H9 (cell line): ENCODE measurements at regions not wholly inside any gene's neighbourhood (a gene's known extent, or its start where the extent isn't known, plus 50 kb on each side); places are given as distances from the start of the nearest gene placed in this dataset.

Source experiments
- DNase-seq: peaks from one replicate; pipeline ENCODE4 v3.0.0-alpha.2; 2017
- H2AFZ ChIP-seq: one replicate; pipeline ENCODE4 v1.6.1; 2013; ENCODE audit warnings: mild to moderate bottlenecking, low read length, control low read depth, moderate library complexity
- H2AK5ac ChIP-seq: 2 replicates; pipeline ENCODE4 v1.6.1; 2013; ENCODE audit warnings: low read length, control low read depth, mixed read lengths; ENCODE audit not compliant: insufficient read length
- H2BK120ac ChIP-seq: one replicate; pipeline ENCODE4 v1.6.1; 2013; ENCODE audit warnings: low read depth, mild to moderate bottlenecking, low read length, control low read depth, inconsistent platforms; ENCODE audit not compliant: poor library complexity, severe bottlenecking
- H2BK12ac ChIP-seq: 2 replicates; pipeline ENCODE4 v1.6.1; 2013; ENCODE audit warnings: low read length, control low read depth, mixed read lengths, low read depth; ENCODE audit not compliant: insufficient read length
- H2BK15ac ChIP-seq: 2 replicates; pipeline ENCODE4 v1.6.1; 2013; ENCODE audit warnings: low read depth, low read length, control low read depth
- H2BK20ac ChIP-seq: one replicate; pipeline ENCODE4 v1.6.1; 2013; ENCODE audit warnings: low read depth, mild to moderate bottlenecking, low read length, control low read depth, inconsistent platforms; ENCODE audit not compliant: poor library complexity, severe bottlenecking
- H2BK5ac ChIP-seq: 2 replicates; pipeline ENCODE4 v1.6.1; 2013; ENCODE audit warnings: low read length, control low read depth, mixed read lengths; ENCODE audit not compliant: insufficient read length
- H3K14ac ChIP-seq: 2 replicates; pipeline ENCODE4 v1.6.1; 2013; ENCODE audit warnings: low read length, control low read depth; ENCODE audit not compliant: insufficient read depth
- H3K18ac ChIP-seq: 2 replicates; pipeline ENCODE4 v1.6.1; 2013; ENCODE audit warnings: low read depth, mild to moderate bottlenecking, mixed read lengths, low read length, control low read depth; ENCODE audit not compliant: insufficient read length
- H3K23ac ChIP-seq: 2 replicates; pipeline ENCODE4 v1.6.1; 2013; ENCODE audit warnings: low read length, control low read depth, mixed read lengths, low read depth; ENCODE audit not compliant: insufficient read length
- H3K23me2 ChIP-seq: 2 replicates; pipeline ENCODE4 v1.6.1; 2013; ENCODE audit warnings: low read depth, mild to moderate bottlenecking, mixed read lengths, low read length, control low read depth; ENCODE audit not compliant: insufficient read length, poor library complexity, severe bottlenecking
- H3K27ac ChIP-seq: 2 replicates; pipeline ENCODE4 v1.5.1; 2013; ENCODE audit warnings: low read length, control low read depth, mixed read lengths, low read depth; ENCODE audit not compliant: insufficient read length
- H3K27me3 ChIP-seq: 2 replicates; pipeline ENCODE4 v1.6.1; 2013; ENCODE audit warnings: low read length, control low read depth, inconsistent platforms; ENCODE audit not compliant: insufficient read depth
- H3K4ac ChIP-seq: 2 replicates; pipeline ENCODE4 v1.6.1; 2013; ENCODE audit warnings: low read depth, mild to moderate bottlenecking, control low read depth, inconsistent platforms, low read length, moderate library complexity
- H3K4me1 ChIP-seq: 2 replicates; pipeline ENCODE4 v1.6.1; 2013; ENCODE audit warnings: low read length, control low read depth, inconsistent platforms; ENCODE audit not compliant: insufficient read depth
- H3K4me2 ChIP-seq: 2 replicates; pipeline ENCODE4 v1.6.1; 2013; ENCODE audit warnings: low read length, control low read depth, mixed read lengths; ENCODE audit not compliant: insufficient read length, insufficient read depth
- H3K56ac ChIP-seq: 2 replicates; pipeline ENCODE4 v1.6.1; 2013; ENCODE audit warnings: low read depth, mild to moderate bottlenecking, mixed read lengths, low read length, control low read depth; ENCODE audit not compliant: insufficient read length
- H3K79me1 ChIP-seq: 2 replicates; pipeline ENCODE4 v1.6.1; 2013; ENCODE audit warnings: low read depth, mild to moderate bottlenecking, moderate library complexity, low read length, control low read depth, inconsistent platforms; ENCODE audit not compliant: insufficient read depth, poor library complexity, severe bottlenecking
- H3K79me2 ChIP-seq: 2 replicates; pipeline ENCODE4 v1.6.1; 2013; ENCODE audit warnings: low read length, control low read depth, inconsistent platforms; ENCODE audit not compliant: insufficient read depth
- H3K9ac ChIP-seq: 2 replicates; pipeline ENCODE4 v1.6.1; 2013; ENCODE audit warnings: low read length, control low read depth, mixed read lengths; ENCODE audit not compliant: insufficient read length; ENCODE audit errors: extremely low read depth
- H3K9me3 ChIP-seq: one replicate; pipeline ENCODE4 v1.6.1; 2013; ENCODE audit warnings: low read depth, low read length, inconsistent platforms; ENCODE audit not compliant: control insufficient read depth
- H3T11ph ChIP-seq: one replicate; pipeline ENCODE4 v1.6.1; 2013; ENCODE audit warnings: mild to moderate bottlenecking, low read length, control low read depth, inconsistent platforms
- H4K20me1 ChIP-seq: one replicate; pipeline ENCODE4 v1.6.1; 2013; ENCODE audit not compliant: control insufficient read depth, insufficient read length, insufficient read depth
- H4K5ac ChIP-seq: 2 replicates; pipeline ENCODE4 v1.6.1; 2013; ENCODE audit warnings: low read depth, mild to moderate bottlenecking, mixed read lengths, low read length, control low read depth; ENCODE audit not compliant: insufficient read length
- H4K8ac ChIP-seq: replicated peaks from 2 replicates; pipeline ENCODE4 v1.6.1; 2013; ENCODE audit warnings: low read length, control low read depth, mixed read lengths, low read depth; ENCODE audit not compliant: insufficient read length
- H4K91ac ChIP-seq: 2 replicates; pipeline ENCODE4 v1.6.1; 2013; ENCODE audit warnings: low read depth, mild to moderate bottlenecking, moderate library complexity, mixed read lengths, low read length, control low read depth; ENCODE audit not compliant: insufficient read length
- H3K27ac Mint-ChIP-seq, 3 experiments: 2 replicates in 2 of 3; 3 replicates in 1 of 3; pipeline ENCODE4 v1.8.0; 2020 to 2021; ENCODE audit warnings: mixed read lengths in 3 of 3, mild to moderate bottlenecking in 1 of 3, moderate library complexity in 1 of 3
- H3K27me3 Mint-ChIP-seq: 2 replicates; pipeline ENCODE4 v1.8.0; 2021; ENCODE audit warnings: low read depth, mild to moderate bottlenecking, moderate library complexity, mixed read lengths
- H3K36me3 Mint-ChIP-seq, 3 experiments: 2 replicates in 2 of 3; 3 replicates in 1 of 3; pipeline ENCODE4 v1.8.0; 2020 to 2021; ENCODE audit warnings: low read depth in 3 of 3, mixed read lengths in 3 of 3; ENCODE audit not compliant: insufficient read depth in 1 of 3
- H3K4me1 Mint-ChIP-seq, 2 experiments: 2 replicates each; pipeline ENCODE4 v1.8.0; 2020; ENCODE audit warnings: mixed read lengths in 2 of 2
- H3K4me3 Mint-ChIP-seq, 2 experiments: 2 replicates in 1 of 2; 3 replicates in 1 of 2; pipeline ENCODE4 v1.8.0; 2020 to 2021; ENCODE audit warnings: mild to moderate bottlenecking in 2 of 2, mixed read lengths in 2 of 2, moderate library complexity in 1 of 2
- H3K9me3 Mint-ChIP-seq, 2 experiments: 2 replicates in 1 of 2; 3 replicates in 1 of 2; pipeline ENCODE4 v1.8.0; 2020; ENCODE audit warnings: mild to moderate bottlenecking in 2 of 2, mixed read lengths in 2 of 2, moderate library complexity in 1 of 2
- WGBS: extraction: QIAGEN DNeasy Blood & Tissue Kit; methylation state at CpG from one replicate; pipeline ENCODE4 v1.1.7; 2013; ENCODE audit warnings: missing lambda C conversion rate, low lambda C conversion rate, mixed read lengths; ENCODE audit not compliant: insufficient read length; ENCODE audit errors: extremely low coverage; 5-methylcytosine and 5-hydroxymethylcytosine counted together
- TF ChIP-seq, protein P1 (sequence below): fragments of 200-600 bp; sonication (generic); conservative IDR thresholded peaks from 3 replicates; pipeline ENCODE4 v1.8.0; 2021; ENCODE audit warnings: antibody characterized with exemption, mild to moderate bottlenecking

DNA sequence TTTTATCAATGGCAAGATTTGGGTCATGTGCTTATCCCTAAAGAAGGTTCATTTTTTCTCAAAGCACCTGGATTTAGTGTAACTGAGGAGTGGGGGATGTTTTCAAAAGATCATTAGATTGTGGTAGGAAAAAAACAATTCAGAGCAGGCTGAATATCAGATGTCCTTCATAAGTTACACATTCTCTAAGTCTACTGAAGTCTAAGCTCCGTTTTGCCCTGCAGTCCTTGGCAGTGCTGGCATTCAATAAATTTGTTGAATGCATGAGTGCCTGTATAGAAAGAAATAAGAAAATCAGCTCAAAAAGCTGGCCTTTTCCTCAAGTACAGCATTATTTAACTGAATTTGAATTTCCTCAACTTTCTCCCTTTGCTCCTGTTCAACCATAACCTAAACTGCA, 819.0 kb upstream of the GRM7 start:
- Histone ChIP-seq H2BK15ac (no peak overlapping the region), H3K14ac (no peak overlapping the region), H2AK5ac (no peak overlapping the region), H3K23ac (no peak overlapping the region), H2BK120ac (no peak overlapping the region), H3K4me2 (no peak overlapping the region), H3K27ac (no peak overlapping the region), H3K27me3 (no peaks in the 10 kb centered on the region), H3K9me3 (no peaks in the 10 kb centered on the region), H2BK20ac (no peak overlapping the region), H3K4ac (no peak overlapping the region), H3T11ph (no peak overlapping the region), H3K79me1 (no peaks in the 10 kb centered on the region), H2BK5ac (no peak overlapping the region), H3K9ac (no peak overlapping the region), H3K56ac (no peak overlapping the region), H3K4me1 (no peaks in the 10 kb centered on the region), H2AFZ (no peak overlapping the region), H2BK12ac (no peak overlapping the region), H4K8ac (no peak overlapping the region), H4K91ac (no peak overlapping the region), H3K79me2 (no peaks in the 10 kb centered on the region), H3K18ac (no peak overlapping the region), H3K23me2 (no peaks in the 10 kb centered on the region), H4K20me1 (no peaks in the 10 kb centered on the region), H4K5ac (no peak overlapping the region)
- Mint-ChIP-seq H3K9me3 (peaks cover 14 to 15% of the 10 kb centered on the region in 2 experiments), H3K27me3 (no peaks in the 10 kb centered on the region), H3K27ac (no peak overlapping the region), H3K36me3 (peaks cover 2 to 15% (median 5%) of the 10 kb centered on the region in 3 experiments), H3K4me3 (no peak overlapping the region), H3K4me1 (peaks cover 0 to 3% of the 10 kb centered on the region in 2 experiments; a peak in 2 of 4 replicates)
- WGBS = no CpG with 5 or more reads among the region's 1 CpG
- TF ChIP-seq, protein P1, sequence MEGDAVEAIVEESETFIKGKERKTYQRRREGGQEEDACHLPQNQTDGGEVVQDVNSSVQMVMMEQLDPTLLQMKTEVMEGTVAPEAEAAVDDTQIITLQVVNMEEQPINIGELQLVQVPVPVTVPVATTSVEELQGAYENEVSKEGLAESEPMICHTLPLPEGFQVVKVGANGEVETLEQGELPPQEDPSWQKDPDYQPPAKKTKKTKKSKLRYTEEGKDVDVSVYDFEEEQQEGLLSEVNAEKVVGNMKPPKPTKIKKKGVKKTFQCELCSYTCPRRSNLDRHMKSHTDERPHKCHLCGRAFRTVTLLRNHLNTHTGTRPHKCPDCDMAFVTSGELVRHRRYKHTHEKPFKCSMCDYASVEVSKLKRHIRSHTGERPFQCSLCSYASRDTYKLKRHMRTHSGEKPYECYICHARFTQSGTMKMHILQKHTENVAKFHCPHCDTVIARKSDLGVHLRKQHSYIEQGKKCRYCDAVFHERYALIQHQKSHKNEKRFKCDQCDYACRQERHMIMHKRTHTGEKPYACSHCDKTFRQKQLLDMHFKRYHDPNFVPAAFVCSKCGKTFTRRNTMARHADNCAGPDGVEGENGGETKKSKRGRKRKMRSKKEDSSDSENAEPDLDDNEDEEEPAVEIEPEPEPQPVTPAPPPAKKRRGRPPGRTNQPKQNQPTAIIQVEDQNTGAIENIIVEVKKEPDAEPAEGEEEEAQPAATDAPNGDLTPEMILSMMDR = no peak
- DNase-seq = no peak
